ENCODE measurements at regions not wholly inside any gene's neighbourhood (a gene's known extent, or its start where the extent isn't known, plus 50 kb on each side); places are given as distances from the start of the nearest gene placed in this dataset.
A peak's percentile ranks its signal among the peaks of the same experiment; 100 is the strongest.

DNA sequence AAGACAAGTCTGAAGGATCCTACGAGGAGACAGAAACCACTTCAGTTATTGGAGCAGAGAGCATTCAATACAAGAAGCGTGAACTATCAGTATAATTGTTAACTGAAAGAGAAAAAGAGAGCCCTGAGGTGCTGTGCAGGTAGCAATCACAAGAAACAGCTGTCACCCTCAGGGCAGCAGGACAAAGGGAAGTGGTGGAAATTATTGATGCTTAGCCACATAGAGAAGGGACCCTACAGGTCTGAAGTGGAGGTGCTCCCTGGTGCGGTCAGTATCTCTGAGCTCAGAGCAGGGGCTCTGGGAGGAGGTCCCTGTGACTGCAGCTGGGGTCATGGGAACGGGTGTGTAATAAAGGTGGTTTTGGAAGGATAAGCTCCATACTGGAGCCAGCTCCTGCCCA, 97.8 kb upstream of the KLF6 start:
- H3K36me3 ChIP-seq (ENCODE audit: control insufficient read depth, insufficient read depth, low read length): no peaks in the 10 kb centered on the region
- TF ChIP-seq, protein P1, sequence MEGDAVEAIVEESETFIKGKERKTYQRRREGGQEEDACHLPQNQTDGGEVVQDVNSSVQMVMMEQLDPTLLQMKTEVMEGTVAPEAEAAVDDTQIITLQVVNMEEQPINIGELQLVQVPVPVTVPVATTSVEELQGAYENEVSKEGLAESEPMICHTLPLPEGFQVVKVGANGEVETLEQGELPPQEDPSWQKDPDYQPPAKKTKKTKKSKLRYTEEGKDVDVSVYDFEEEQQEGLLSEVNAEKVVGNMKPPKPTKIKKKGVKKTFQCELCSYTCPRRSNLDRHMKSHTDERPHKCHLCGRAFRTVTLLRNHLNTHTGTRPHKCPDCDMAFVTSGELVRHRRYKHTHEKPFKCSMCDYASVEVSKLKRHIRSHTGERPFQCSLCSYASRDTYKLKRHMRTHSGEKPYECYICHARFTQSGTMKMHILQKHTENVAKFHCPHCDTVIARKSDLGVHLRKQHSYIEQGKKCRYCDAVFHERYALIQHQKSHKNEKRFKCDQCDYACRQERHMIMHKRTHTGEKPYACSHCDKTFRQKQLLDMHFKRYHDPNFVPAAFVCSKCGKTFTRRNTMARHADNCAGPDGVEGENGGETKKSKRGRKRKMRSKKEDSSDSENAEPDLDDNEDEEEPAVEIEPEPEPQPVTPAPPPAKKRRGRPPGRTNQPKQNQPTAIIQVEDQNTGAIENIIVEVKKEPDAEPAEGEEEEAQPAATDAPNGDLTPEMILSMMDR (IDR thresholded peaks at IDR 0.05; ENCODE audit: insufficient read depth, low read length, severe bottlenecking): no peak
- no peak overlapping the region for H3K4me3 ChIP-seq (ENCODE audit: low read depth, low read length)
- H3K27me3 ChIP-seq (ENCODE audit: control insufficient read depth, insufficient read depth, low read length): no peaks in the 10 kb centered on the region
- DNase-seq (ENCODE audit: low read depth) (no peak), FAIRE-seq (no peak)

GRCh38 chr10:3881622-3882021, 96.6 kb upstream of the KLF6 start:
- Histone ChIP-seq H3K27me3 (ENCODE audit: control insufficient read depth, insufficient read depth, low read length) (no peaks in the 10 kb centered on the region), H3K36me3 (ENCODE audit: control insufficient read depth, insufficient read depth, low read length) (no peaks in the 10 kb centered on the region), H3K4me3 (ENCODE audit: low read depth, low read length) (no peak overlapping the region)
- DNase-seq (ENCODE audit: low read depth) (no peak), FAIRE-seq (no peak)
- TF ChIP-seq, protein P1 (IDR thresholded peaks at IDR 0.05; ENCODE audit: insufficient read depth, low read length, severe bottlenecking): no peak

- FAIRE-seq: no peak
- no peaks in the 10 kb centered on the region for H3K27me3 ChIP-seq (ENCODE audit: control insufficient read depth, insufficient read depth, low read length)
- no peak for DNase-seq (ENCODE audit: low read depth)
- no peaks in the 10 kb centered on the region for H3K36me3 ChIP-seq (ENCODE audit: control insufficient read depth, insufficient read depth, low read length)
- H3K4me3 ChIP-seq (ENCODE audit: low read depth, low read length): no peak overlapping the region
- TF ChIP-seq, protein P1 (IDR thresholded peaks at IDR 0.05; ENCODE audit: insufficient read depth, low read length, severe bottlenecking): no peak
Observed at GRCh38 chr10:3879073-3879472, 94.1 kb upstream of the KLF6 start.

DNA sequence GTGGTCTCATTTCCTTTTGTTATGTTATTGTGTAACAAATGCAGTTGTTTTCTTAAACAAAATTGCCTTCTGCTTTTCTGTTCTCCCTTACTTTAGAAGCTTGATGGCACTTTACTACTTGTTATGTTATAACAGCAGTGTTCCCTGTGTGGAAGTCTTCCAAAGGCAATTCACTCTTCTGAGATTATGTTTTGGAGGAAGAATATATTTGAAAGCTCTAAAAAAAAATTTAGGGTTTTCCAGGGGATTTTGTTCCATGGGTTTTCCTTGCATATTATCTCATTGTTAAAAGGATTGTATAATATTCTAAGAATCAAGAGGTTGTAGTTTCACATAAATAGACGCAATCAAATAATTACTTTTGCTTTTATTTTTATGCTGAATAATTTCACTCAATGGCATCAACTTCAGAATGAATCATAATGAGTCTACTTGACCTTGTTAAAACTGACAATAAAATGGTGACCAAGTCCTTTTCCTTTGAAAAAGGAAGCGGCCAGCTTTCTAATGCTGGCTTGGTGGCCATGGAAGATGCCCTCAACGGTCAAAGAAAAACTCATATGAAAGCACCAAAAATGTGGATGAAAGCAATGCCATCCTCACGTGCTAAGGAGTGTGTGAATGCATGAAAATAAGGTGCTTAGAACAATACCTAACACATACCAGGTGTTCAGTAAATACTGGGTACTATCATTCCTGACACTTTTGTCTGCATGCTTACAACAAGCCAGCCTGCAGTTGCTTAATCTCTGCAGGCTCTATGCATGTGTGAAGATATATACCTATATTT, 92.4 kb upstream of the KLF6 start:
- no peak for FAIRE-seq
- TF ChIP-seq, protein P1 (IDR thresholded peaks at IDR 0.05; ENCODE audit: insufficient read depth, low read length, severe bottlenecking): no peak

GRCh38 chr10:3876350-3876962, 91.4 kb upstream of the KLF6 start:
- H3K4me3 ChIP-seq (ENCODE audit: low read depth, low read length): no peak overlapping the region
- FAIRE-seq (no peak), DNase-seq (ENCODE audit: low read depth) (no peak)
- H3K27me3 ChIP-seq (ENCODE audit: control insufficient read depth, insufficient read depth, low read length): no peaks in the 10 kb centered on the region
- TF ChIP-seq, protein P1 (IDR thresholded peaks at IDR 0.05; ENCODE audit: insufficient read depth, low read length, severe bottlenecking): no peak
- H3K36me3 ChIP-seq (ENCODE audit: control insufficient read depth, insufficient read depth, low read length): no peaks in the 10 kb centered on the region

More for the DNA sequence above, 92.4 kb upstream of the KLF6 start:
- Histone ChIP-seq H3K36me3 (ENCODE audit: control insufficient read depth, insufficient read depth, low read length) (no peaks in the 10 kb centered on the region), H3K27me3 (ENCODE audit: control insufficient read depth, insufficient read depth, low read length) (no peaks in the 10 kb centered on the region), H3K4me3 (ENCODE audit: low read depth, low read length) (no peak overlapping the region)
- DNase-seq (ENCODE audit: low read depth): peak; percentile 26

Data from bronchial epithelial cell (primary cell).